Progenitor cell of endocrine pancreas (in vitro differentiated cells): ENCODE measurements at regions not wholly inside any gene's neighbourhood (a gene's known extent, or its start where the extent isn't known, plus 50 kb on each side); places are given as distances from the start of the nearest gene placed in this dataset.

ENCODE experiments used
- DNase-seq: peaks from one replicate; pipeline ENCODE4 v3.0.0; 2021; ENCODE audit warnings: low spot score; ENCODE audit not compliant: unreplicated experiment
- H3K27ac Mint-ChIP-seq: 2 replicates; pipeline ENCODE4 v1.8.0; 2021; ENCODE audit warnings: mild to moderate bottlenecking, moderate library complexity, mixed read lengths
- H3K27me3 Mint-ChIP-seq: 2 replicates; pipeline ENCODE4 v1.8.0; 2021; ENCODE audit warnings: mixed read lengths
- H3K36me3 Mint-ChIP-seq: 2 replicates; pipeline ENCODE4 v1.8.0; 2022; ENCODE audit warnings: mixed read lengths; ENCODE audit not compliant: insufficient read depth
- H3K4me1 Mint-ChIP-seq: 2 replicates; pipeline ENCODE4 v1.8.0; 2021; ENCODE audit warnings: low read depth, mixed read lengths
- H3K4me3 Mint-ChIP-seq: 2 replicates; pipeline ENCODE4 v1.8.0; 2021; ENCODE audit warnings: low read depth, mild to moderate bottlenecking, moderate library complexity, mixed read lengths
- H3K9me3 Mint-ChIP-seq: 2 replicates; pipeline ENCODE4 v1.8.0; 2021; ENCODE audit warnings: low read depth, mixed read lengths
- CTCF ChIP-seq: fragments of 200-600 bp; sonication (generic); IDR thresholded peaks from one replicate; pipeline ENCODE4 v1.5.0; 2021; ENCODE audit warnings: antibody characterized with exemption, mild to moderate bottlenecking; ENCODE audit not compliant: unreplicated experiment

DNA sequence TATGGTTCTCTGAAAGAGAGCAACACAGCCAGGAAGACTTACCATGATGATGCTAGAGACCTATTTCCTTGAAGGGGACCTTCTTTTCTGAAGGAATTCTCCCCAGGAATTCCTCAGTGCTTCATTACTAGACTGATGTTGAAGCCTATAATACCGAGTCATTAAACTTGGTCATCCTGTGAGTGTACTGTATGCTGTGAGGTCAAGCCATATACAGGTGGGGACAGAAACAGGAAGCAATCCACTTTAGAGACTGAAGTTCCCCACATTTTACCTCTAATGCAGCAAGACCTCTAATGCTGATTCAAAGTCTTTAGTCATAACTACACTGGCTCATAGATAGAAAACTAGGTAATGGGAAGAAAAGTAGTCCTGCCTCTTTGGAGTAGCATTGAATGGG lies 77.1 kb upstream of the RASEF start:
- H3K36me3 Mint-ChIP-seq: no peaks in the 10 kb centered on the region
- H3K4me3 Mint-ChIP-seq: no peak overlapping the region
- no peak overlapping the region for H3K27ac Mint-ChIP-seq
- peaks cover 3% of the 10 kb centered on the region for H3K27me3 Mint-ChIP-seq
- DNase-seq: no peak
- no peak for TF ChIP-seq CTCF
- peaks cover 8% of the 10 kb centered on the region for H3K4me1 Mint-ChIP-seq
- no peaks in the 10 kb centered on the region for H3K9me3 Mint-ChIP-seq

DNA sequence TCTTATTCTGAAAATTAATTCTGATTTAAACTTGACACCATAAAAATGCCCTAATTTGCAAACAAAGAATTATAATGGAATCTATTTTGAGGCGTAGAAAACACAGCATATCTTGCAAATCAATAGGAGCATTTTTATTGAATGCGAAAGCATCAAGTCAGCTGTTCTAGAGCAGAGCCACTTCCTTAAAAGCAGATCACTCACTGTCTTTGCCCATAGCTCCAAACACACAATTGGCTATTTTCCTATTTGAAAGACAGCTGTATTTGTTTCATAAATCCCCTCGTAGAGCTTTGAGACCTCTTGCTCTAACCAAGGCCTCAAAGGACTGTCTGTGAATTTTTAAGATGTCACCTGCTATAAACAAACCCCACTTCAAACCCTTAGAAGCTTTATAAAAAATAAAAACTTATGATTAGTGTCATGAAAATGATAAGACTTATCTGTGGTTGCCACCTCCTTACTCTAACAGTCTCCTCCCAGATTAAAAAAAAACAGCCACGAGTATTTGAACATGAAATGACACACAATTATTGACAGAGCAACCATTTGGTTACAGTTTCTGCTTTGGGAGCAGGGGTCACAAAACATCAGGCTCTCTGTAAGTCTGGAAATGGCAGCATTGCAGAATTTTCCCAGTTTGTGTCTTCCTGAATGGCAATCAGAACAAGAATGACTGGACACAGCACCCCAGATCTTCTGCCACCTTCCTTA lies 75.6 kb upstream of the RASEF start:
- Mint-ChIP-seq H3K4me3 (no peak overlapping the region), H3K9me3 (no peaks in the 10 kb centered on the region), H3K27me3 (peaks cover 3% of the 10 kb centered on the region), H3K36me3 (no peaks in the 10 kb centered on the region), H3K27ac (no peak overlapping the region), H3K4me1 (peaks cover 11% of the 10 kb centered on the region)
- no peak for TF ChIP-seq CTCF
- no peak for DNase-seq

DNA sequence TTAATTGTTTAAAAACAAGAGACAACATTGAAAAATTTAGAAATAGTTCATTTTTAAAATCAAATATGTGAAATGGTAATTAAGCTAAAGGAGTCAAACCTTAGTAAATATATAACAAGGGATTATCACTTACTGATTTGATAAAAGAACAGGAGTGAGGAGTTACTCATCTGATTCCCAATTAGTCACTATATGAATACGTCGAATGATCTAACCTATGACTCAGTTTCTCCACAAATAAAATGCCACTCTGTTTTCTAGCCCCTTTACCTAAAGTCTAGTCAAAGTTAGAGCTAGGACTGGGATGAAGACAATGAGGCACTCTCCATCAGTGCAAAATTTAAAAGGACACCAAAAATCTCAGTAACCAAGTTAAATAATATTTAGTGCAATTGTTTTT lies 70.4 kb upstream of the RASEF start:
- peaks cover 4% of the 10 kb centered on the region for H3K9me3 Mint-ChIP-seq
- H3K36me3 Mint-ChIP-seq: no peaks in the 10 kb centered on the region
- H3K27me3 Mint-ChIP-seq: no peaks in the 10 kb centered on the region
- DNase-seq: no peak
- H3K4me3 Mint-ChIP-seq: no peak overlapping the region
- no peak for TF ChIP-seq CTCF
- H3K27ac Mint-ChIP-seq: no peak overlapping the region
- H3K4me1 Mint-ChIP-seq: peaks cover 27% of the 10 kb centered on the region

- H3K36me3 Mint-ChIP-seq: no peaks in the 10 kb centered on the region
- H3K4me3 Mint-ChIP-seq: no peak overlapping the region
- no peak overlapping the region for H3K27ac Mint-ChIP-seq
- no peaks in the 10 kb centered on the region for H3K27me3 Mint-ChIP-seq
- H3K9me3 Mint-ChIP-seq: peaks cover 4% of the 10 kb centered on the region
- DNase-seq: no peak
- H3K4me1 Mint-ChIP-seq: peaks cover 23% of the 10 kb centered on the region
- TF ChIP-seq CTCF: no peak
These were observed 69.8 kb upstream of the RASEF start for GRCh38 chr9:83132768-83133167.

DNA sequence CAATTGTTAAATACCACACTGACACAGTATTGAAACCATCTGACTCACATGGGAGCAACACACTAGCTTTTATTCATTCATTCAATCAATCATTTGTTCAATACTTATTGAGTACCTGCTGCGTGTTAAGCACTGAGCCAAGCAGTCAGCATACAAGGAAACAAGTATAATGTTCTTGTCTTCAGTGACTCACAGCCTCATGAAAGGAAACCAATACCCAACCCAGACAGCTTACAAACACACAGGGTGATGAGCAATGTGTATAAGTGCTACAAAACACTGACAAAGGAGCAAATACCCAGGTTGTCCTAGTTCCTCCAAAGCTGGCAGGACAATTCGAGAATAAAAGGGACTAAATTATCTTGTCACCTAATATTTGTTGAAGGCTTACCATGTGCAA lies 67.6 kb upstream of the RASEF start:
- no peak overlapping the region for H3K27ac Mint-ChIP-seq
- H3K27me3 Mint-ChIP-seq: no peaks in the 10 kb centered on the region
- H3K36me3 Mint-ChIP-seq: no peaks in the 10 kb centered on the region
- no peak for DNase-seq
- TF ChIP-seq CTCF: no peak
- H3K9me3 Mint-ChIP-seq: peaks cover 8% of the 10 kb centered on the region
- peaks cover 20% of the 10 kb centered on the region for H3K4me1 Mint-ChIP-seq
- H3K4me3 Mint-ChIP-seq: no peak overlapping the region
